ENCODE measurements at regions not wholly inside any gene's neighbourhood (a gene's known extent, or its start where the extent isn't known, plus 50 kb on each side); places are given as distances from the start of the nearest gene placed in this dataset.

DNA sequence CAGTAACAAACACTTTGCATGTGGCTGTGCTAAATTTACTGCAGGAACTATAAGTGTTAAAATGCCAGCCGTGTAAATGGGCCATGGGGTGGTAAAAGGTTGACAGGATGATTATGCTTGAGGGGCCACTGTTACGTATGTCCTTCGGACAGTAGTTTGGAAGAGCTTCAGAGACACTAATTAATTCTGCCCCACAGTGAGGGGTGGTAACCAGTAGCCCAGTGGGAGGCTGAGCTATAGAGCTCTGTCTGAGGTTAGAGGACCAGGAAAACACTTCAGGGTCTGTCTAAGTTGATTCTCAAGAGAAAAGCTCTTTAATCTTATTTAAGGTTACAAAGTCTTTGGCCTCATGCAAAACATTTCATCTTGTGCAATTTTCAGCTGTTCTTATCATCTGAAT lies 176.6 kb downstream of the DMRTA1 start:
- TF ChIP-seq, protein P1, sequence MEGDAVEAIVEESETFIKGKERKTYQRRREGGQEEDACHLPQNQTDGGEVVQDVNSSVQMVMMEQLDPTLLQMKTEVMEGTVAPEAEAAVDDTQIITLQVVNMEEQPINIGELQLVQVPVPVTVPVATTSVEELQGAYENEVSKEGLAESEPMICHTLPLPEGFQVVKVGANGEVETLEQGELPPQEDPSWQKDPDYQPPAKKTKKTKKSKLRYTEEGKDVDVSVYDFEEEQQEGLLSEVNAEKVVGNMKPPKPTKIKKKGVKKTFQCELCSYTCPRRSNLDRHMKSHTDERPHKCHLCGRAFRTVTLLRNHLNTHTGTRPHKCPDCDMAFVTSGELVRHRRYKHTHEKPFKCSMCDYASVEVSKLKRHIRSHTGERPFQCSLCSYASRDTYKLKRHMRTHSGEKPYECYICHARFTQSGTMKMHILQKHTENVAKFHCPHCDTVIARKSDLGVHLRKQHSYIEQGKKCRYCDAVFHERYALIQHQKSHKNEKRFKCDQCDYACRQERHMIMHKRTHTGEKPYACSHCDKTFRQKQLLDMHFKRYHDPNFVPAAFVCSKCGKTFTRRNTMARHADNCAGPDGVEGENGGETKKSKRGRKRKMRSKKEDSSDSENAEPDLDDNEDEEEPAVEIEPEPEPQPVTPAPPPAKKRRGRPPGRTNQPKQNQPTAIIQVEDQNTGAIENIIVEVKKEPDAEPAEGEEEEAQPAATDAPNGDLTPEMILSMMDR (IDR thresholded peaks at IDR 0.05; ENCODE audit: low read depth, low read length): no peak
- TF ChIP-seq POLR2A (IDR thresholded peaks at IDR 0.05; ENCODE audit: extremely low read depth, insufficient read length) (no peak), MYC (IDR thresholded peaks at IDR 0.05; ENCODE audit: low read depth, low read length) (no peak)
- TF ChIP-seq, protein P2, sequence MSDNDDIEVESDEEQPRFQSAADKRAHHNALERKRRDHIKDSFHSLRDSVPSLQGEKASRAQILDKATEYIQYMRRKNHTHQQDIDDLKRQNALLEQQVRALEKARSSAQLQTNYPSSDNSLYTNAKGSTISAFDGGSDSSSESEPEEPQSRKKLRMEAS (IDR thresholded peaks at IDR 0.05; ENCODE audit: low read depth, low read length): no peak
